ENCODE measurements at regions not wholly inside any gene's neighbourhood (a gene's known extent, or its start where the extent isn't known, plus 50 kb on each side); places are given as distances from the start of the nearest gene placed in this dataset.

GRCh38 chr3:177484926-177485325, 287.6 kb upstream of the TBL1XR1 start:
- TF ChIP-seq, protein P1, sequence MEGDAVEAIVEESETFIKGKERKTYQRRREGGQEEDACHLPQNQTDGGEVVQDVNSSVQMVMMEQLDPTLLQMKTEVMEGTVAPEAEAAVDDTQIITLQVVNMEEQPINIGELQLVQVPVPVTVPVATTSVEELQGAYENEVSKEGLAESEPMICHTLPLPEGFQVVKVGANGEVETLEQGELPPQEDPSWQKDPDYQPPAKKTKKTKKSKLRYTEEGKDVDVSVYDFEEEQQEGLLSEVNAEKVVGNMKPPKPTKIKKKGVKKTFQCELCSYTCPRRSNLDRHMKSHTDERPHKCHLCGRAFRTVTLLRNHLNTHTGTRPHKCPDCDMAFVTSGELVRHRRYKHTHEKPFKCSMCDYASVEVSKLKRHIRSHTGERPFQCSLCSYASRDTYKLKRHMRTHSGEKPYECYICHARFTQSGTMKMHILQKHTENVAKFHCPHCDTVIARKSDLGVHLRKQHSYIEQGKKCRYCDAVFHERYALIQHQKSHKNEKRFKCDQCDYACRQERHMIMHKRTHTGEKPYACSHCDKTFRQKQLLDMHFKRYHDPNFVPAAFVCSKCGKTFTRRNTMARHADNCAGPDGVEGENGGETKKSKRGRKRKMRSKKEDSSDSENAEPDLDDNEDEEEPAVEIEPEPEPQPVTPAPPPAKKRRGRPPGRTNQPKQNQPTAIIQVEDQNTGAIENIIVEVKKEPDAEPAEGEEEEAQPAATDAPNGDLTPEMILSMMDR (IDR thresholded peaks at IDR 0.05) = no peak
- no peak for TF ChIP-seq POLR2A (IDR thresholded peaks at IDR 0.05)

All from testis (tissue), 2 donors.